ENCODE measurements at regions not wholly inside any gene's neighbourhood (a gene's known extent, or its start where the extent isn't known, plus 50 kb on each side); places are given as distances from the start of the nearest gene placed in this dataset.

DNA sequence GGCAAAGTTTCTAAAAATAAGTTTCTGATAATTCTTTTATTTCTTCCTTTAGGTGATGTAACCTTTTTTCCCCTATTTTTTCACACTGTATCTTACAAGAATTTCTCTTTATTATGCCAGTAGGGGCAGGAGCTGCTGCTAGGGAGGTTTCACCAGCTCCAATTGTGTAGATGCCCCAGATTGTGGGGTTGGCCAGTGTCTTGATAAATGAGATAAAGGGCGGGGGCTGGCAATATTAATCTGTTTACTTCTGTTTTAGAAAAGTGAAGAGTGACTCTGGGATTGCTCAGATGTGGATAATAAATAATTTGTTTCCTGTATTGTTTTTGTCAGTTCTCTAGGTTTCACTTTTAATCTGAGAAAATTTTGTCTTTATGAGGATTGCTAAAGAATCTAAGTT is 190.4 kb downstream of the MC4R start:
- TF ChIP-seq, protein P1, sequence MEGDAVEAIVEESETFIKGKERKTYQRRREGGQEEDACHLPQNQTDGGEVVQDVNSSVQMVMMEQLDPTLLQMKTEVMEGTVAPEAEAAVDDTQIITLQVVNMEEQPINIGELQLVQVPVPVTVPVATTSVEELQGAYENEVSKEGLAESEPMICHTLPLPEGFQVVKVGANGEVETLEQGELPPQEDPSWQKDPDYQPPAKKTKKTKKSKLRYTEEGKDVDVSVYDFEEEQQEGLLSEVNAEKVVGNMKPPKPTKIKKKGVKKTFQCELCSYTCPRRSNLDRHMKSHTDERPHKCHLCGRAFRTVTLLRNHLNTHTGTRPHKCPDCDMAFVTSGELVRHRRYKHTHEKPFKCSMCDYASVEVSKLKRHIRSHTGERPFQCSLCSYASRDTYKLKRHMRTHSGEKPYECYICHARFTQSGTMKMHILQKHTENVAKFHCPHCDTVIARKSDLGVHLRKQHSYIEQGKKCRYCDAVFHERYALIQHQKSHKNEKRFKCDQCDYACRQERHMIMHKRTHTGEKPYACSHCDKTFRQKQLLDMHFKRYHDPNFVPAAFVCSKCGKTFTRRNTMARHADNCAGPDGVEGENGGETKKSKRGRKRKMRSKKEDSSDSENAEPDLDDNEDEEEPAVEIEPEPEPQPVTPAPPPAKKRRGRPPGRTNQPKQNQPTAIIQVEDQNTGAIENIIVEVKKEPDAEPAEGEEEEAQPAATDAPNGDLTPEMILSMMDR (IDR thresholded peaks at IDR 0.05) = no peak
- TF ChIP-seq MEF2A (IDR thresholded peaks at IDR 0.05; ENCODE audit: borderline replicate concordance, low read depth) (no peak), RAD21 (IDR thresholded peaks at IDR 0.05; ENCODE audit: low read length) (peak; percentile 54), SMC3 (IDR thresholded peaks at IDR 0.05; ENCODE audit: low read depth, low read length) (peak; percentile 7; the same call in 1 of the 2 replicates), RFX5 (IDR thresholded peaks at IDR 0.05; ENCODE audit: low read length) (no peak)
